HCT116 (cell line): ENCODE measurements at regions not wholly inside any gene's neighbourhood (a gene's known extent, or its start where the extent isn't known, plus 50 kb on each side); places are given as distances from the start of the nearest gene placed in this dataset.

Source experiments
- ATAC-seq: fragments of 200-7000 bp; cut with Tn5 transposase; 2 replicates; pipeline ENCODE4 v1.9.1; 2020; ENCODE audit warnings: mild to moderate bottlenecking, moderate library complexity
- BruUV-seq: library from RNA; stranded (reverse); fragments of 400-500 nt; replicated peaks from 2 replicates; lab custom pipeline; 2021; lab: Mats Ljungman, UMichigan
- CTCF ChIA-PET: fragments of 300-600 bp; sonication (Branson Sonifier 250); formaldehyde crosslinking; loops from one replicate; lab custom pipeline; 2021; ENCODE audit warnings: antibody characterized with exemption; lab: Charles Lee
- POLR2A ChIA-PET: fragments of 300-600, 350-600 bp; sonication (Branson Sonifier 250); formaldehyde crosslinking; loops from one replicate; lab custom pipeline; 2021; ENCODE audit warnings: antibody characterized with exemption; lab: Charles Lee
- RAD21 ChIA-PET, 2 experiments: fragments of 300-600 bp; sonication (Branson Sonifier 250); formaldehyde crosslinking; loops; one replicate each; lab custom pipeline; 2023; ENCODE audit warnings: low total read pairs in 2 of 2; ENCODE audit not compliant: uncharacterized antibody in 2 of 2, unreplicated experiment in 2 of 2, low non-redundant PET in 1 of 2; lab: Charles Lee
- DNase-seq: peaks from one replicate; pipeline ENCODE4 v3.0.0-alpha.2; 2010; ENCODE audit warnings: low read depth, low spot score
- H2AFZ ChIP-seq: fragments of 200-600 bp; shearing (Covaris generic), sonication (generic); 2 replicates; pipeline ENCODE4 v1.6.1; 2017; ENCODE audit warnings: low read depth, mixed run types, mixed read lengths, antibody characterized with exemption, low read length; ENCODE audit not compliant: poor library complexity, severe bottlenecking
- H3K27ac ChIP-seq: 2 replicates; pipeline ENCODE4 v1.5.1; 2012; ENCODE audit warnings: low read depth, low read length
- H3K27me3 ChIP-seq: fragments of 200-600 bp; sonication (generic); 2 replicates; pipeline ENCODE4 v1.6.1; 2016; ENCODE audit warnings: mixed run types, low read length, mixed read lengths; ENCODE audit not compliant: insufficient read depth
- H3K36me3 ChIP-seq, 2 experiments: fragments of 200-500 bp in 1 of 2; fragments of 200-600 bp in 1 of 2; sonication (Bioruptor generic) in 1 of 2; sonication (generic) in 1 of 2; 2 replicates each; pipeline versions ENCODE4 v1.5.1 to v1.6.1; 2014 to 2016; ENCODE audit warnings: low read length in 2 of 2, inconsistent platforms in 1 of 2, mixed read lengths in 1 of 2, mixed run types in 1 of 2; ENCODE audit not compliant: insufficient read depth in 2 of 2, control insufficient read depth in 1 of 2
- H3K4me1 ChIP-seq, 2 experiments: fragments of 200-600 bp in 1 of 2; sonication (generic) in 1 of 2; 2 replicates each; pipeline versions ENCODE4 v1.5.1 to v1.6.1; 2012 to 2017; ENCODE audit warnings: low read length in 2 of 2, inconsistent platforms in 1 of 2, mild to moderate bottlenecking in 1 of 2, mixed read lengths in 1 of 2, mixed run types in 1 of 2, moderate library complexity in 1 of 2; ENCODE audit not compliant: insufficient read depth in 2 of 2, control insufficient read depth in 1 of 2
- H3K4me2 ChIP-seq: fragments of 200-600 bp; sonication (generic); 2 replicates; pipeline ENCODE4 v1.6.1; 2017; ENCODE audit warnings: mixed run types, low read length, mixed read lengths
- H3K4me3 ChIP-seq, 2 experiments: fragments of 200-600 bp in 1 of 2; sonication (generic) in 1 of 2; replicated peaks in 1 of 2; 2 replicates each; pipeline ENCODE4 v1.5.1; 2011 to 2016; ENCODE audit warnings: low read length in 2 of 2, control low read depth in 1 of 2, low read depth in 1 of 2, mild to moderate bottlenecking in 1 of 2, mixed read lengths in 1 of 2, mixed run types in 1 of 2
- H3K79me2 ChIP-seq: fragments of 200-600 bp; sonication (generic); 2 replicates; pipeline ENCODE4 v1.6.1; 2017; ENCODE audit warnings: mild to moderate bottlenecking, mixed run types, low read length, moderate library complexity, mixed read lengths; ENCODE audit not compliant: insufficient read depth
- H3K9ac ChIP-seq: fragments of 200-600 bp; sonication (generic); 2 replicates; pipeline ENCODE4 v1.6.1; 2016; ENCODE audit warnings: low read length, mixed read lengths
- H3K9me2 ChIP-seq: fragments of 200-600 bp; sonication (generic), shearing (Covaris generic); 2 replicates; pipeline ENCODE4 v1.6.1; 2017; ENCODE audit warnings: mixed run types, mild to moderate bottlenecking, moderate library complexity; ENCODE audit not compliant: insufficient read depth
- H3K9me3 ChIP-seq, 2 experiments: fragments of 200-500 bp in 1 of 2; fragments of 200-600 bp in 1 of 2; sonication (Bioruptor generic) in 1 of 2; sonication (generic) in 1 of 2; 2 replicates each; pipeline ENCODE4 v1.6.1; 2014 to 2017; ENCODE audit warnings: low read length in 2 of 2, mixed read lengths in 2 of 2, inconsistent platforms in 1 of 2, low read depth in 1 of 2, mild to moderate bottlenecking in 1 of 2, mixed run types in 1 of 2, moderate library complexity in 1 of 2; ENCODE audit not compliant: control insufficient read depth in 1 of 2, insufficient read depth in 1 of 2
- H4K20me1 ChIP-seq: fragments of 200-600 bp; sonication (generic), shearing (Covaris generic); 2 replicates; pipeline ENCODE4 v1.6.1; 2017; ENCODE audit warnings: mixed run types, mild to moderate bottlenecking, moderate library complexity; ENCODE audit not compliant: insufficient read depth
- FOSL1 ChIP-seq: IDR thresholded peaks from 2 replicates; pipeline ENCODE4 v1.6.1; 2012; ENCODE audit warnings: low read depth
- RAD21 ChIP-seq: IDR thresholded peaks from 2 replicates; pipeline ENCODE4 v1.6.1; 2012; ENCODE audit warnings: low read depth, mild to moderate bottlenecking
- TCF7L2 ChIP-seq: IDR thresholded peaks from 2 replicates; pipeline ENCODE4 v1.7.0; 2011; ENCODE audit warnings: borderline replicate concordance, inconsistent platforms; ENCODE audit not compliant: insufficient read depth, insufficient read length; ENCODE audit errors: extremely low read depth
- YY1 ChIP-seq: IDR thresholded peaks from 2 replicates; pipeline ENCODE4 v1.6.1; 2011; ENCODE audit warnings: low read length, low read depth, moderate library complexity, mild to moderate bottlenecking; ENCODE audit not compliant: insufficient replicate concordance; ENCODE audit errors: extremely low read depth
- ZFX ChIP-seq: fragments of 450-650 bp; IDR thresholded peaks from 2 replicates; pipeline ENCODE4 v1.6.1; 2017
- intact Hi-C: fragments of 100-400 bp; cut with micrococcal nuclease; formaldehyde crosslinking; loops from 2 replicates; pipeline ENCODE4 v1.10.0; 2022

GRCh38 chr5:38675443-38675842 is 119.0 kb upstream of the LIFR start:
- Histone ChIP-seq H3K27me3 (no peaks in the 10 kb centered on the region), H3K9ac (no peak overlapping the region)
- TF ChIP-seq RAD21, result no peak
- no peak for TF ChIP-seq TCF7L2
- no peak for TF ChIP-seq ZFX
- TF ChIP-seq FOSL1, result no peak
- TF ChIP-seq, all 23 proteins: peak for 0
- Histone ChIP-seq H4K20me1 (no peaks in the 10 kb centered on the region), H3K4me2 (no peak overlapping the region), H3K27ac (no peak overlapping the region), H3K36me3 (no peaks in the 10 kb centered on the region), H3K4me3 (no peak overlapping the region), H3K79me2 (no peaks in the 10 kb centered on the region), H2AFZ (no peak overlapping the region), H3K9me2 (no peaks in the 10 kb centered on the region; the same call in none of the 2 replicates), H3K4me1 (no peaks in the 10 kb centered on the region), H3K9me3 (no peaks in the 10 kb centered on the region)
- ATAC-seq (no peak), DNase-seq (no peak)
- RAD21 ChIA-PET, result no interaction called here
- POLR2A ChIA-PET, result no interaction called here
- BruUV-seq, result no TSS peak
- CTCF ChIA-PET, result no interaction called here
- intact Hi-C loops, result no loop called here

- CTCF ChIA-PET, result no interaction called here
- H3K79me2 ChIP-seq, result no peaks in the 10 kb centered on the region
- no peaks in the 10 kb centered on the region for H3K4me1 ChIP-seq
- BruUV-seq, result no TSS peak
- H3K27ac ChIP-seq, result no peak overlapping the region
- ATAC-seq, result no peak
- H2AFZ ChIP-seq, result no peak overlapping the region
- H3K36me3 ChIP-seq, result no peaks in the 10 kb centered on the region
- DNase-seq, result no peak
- no peak overlapping the region for H3K4me3 ChIP-seq
- no peaks in the 10 kb centered on the region; the same call in 1 of the 2 replicates for H3K9me2 ChIP-seq
- intact Hi-C loops, result no loop called here
- TF ChIP-seq YY1, result no peak
- TF ChIP-seq, all 23 proteins: peak for 0
- H3K9ac ChIP-seq, result no peak overlapping the region
- no peak overlapping the region for H3K4me2 ChIP-seq
- no peaks in the 10 kb centered on the region for H3K9me3 ChIP-seq
- POLR2A ChIA-PET, result no interaction called here
- H4K20me1 ChIP-seq, result no peaks in the 10 kb centered on the region
- RAD21 ChIA-PET, result no interaction called here
- no peaks in the 10 kb centered on the region for H3K27me3 ChIP-seq
Observed at GRCh38 chr5:38677636-38678035, 121.2 kb upstream of the LIFR start.
